ES-I3 (cell line): ENCODE measurements at regions not wholly inside any gene's neighbourhood (a gene's known extent, or its start where the extent isn't known, plus 50 kb on each side); places are given as distances from the start of the nearest gene placed in this dataset.

Experiments
- H3K36me3 ChIP-seq: 2 replicates; pipeline ENCODE4 v1.6.1; 2013; ENCODE audit warnings: mild to moderate bottlenecking, low read length, control low read depth, moderate library complexity; ENCODE audit not compliant: insufficient read depth
- H3K4me1 ChIP-seq: 2 replicates; pipeline ENCODE4 v1.6.1; 2013; ENCODE audit warnings: mild to moderate bottlenecking, control low read depth, low read length; ENCODE audit not compliant: insufficient read depth
- H3K9ac ChIP-seq: 2 replicates; pipeline ENCODE4 v1.6.1; 2013; ENCODE audit warnings: low read depth, mild to moderate bottlenecking, low read length, moderate library complexity
- H3K9me3 ChIP-seq: 2 replicates; pipeline ENCODE4 v1.6.1; 2013; ENCODE audit warnings: mild to moderate bottlenecking, low read length, moderate library complexity; ENCODE audit not compliant: control insufficient read depth, insufficient read depth

DNA sequence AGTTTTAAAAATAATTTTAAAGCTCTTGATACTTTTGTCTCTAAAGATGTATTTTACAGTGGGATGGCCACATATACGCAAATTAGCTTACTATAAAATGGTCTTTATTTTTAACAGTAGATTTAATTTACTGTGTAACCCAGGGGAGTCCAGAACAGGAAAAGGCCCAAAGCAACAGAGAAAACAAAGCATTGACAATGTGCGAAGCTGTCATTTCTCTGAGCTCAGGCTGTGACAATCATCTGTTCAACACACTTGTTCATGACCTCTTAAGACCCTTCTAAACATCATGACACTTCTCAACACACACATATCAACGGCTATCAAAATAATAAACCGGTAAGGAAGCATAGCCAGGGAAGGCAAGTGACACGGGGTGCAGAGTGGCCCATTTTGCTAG is 499.6 kb upstream of the MPDZ start:
- Histone ChIP-seq H3K9ac (no peak overlapping the region), H3K4me1 (no peaks in the 10 kb centered on the region), H3K9me3 (no peaks in the 10 kb centered on the region), H3K36me3 (no peaks in the 10 kb centered on the region)

DNA sequence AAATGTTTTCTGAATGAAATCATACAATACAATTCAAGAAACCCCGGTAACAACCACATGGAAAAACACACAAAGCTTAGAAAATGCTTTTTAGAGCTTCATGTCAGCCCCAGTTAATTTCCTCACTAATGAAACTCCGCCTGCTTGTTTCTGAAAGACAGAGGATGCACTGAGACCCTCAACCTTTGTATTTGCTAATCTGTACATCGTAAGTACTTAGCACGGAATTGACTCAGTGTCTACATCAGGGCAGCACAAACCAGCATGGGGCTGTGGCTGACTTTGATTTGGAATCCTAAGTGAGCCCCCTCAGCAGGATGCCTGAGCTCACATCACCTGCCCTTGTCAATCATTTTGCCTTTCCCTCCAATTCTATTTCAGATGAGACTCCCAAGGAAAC is 499.1 kb upstream of the MPDZ start:
- H3K9ac ChIP-seq: no peak overlapping the region
- H3K36me3 ChIP-seq: no peaks in the 10 kb centered on the region
- H3K9me3 ChIP-seq: no peaks in the 10 kb centered on the region

DNA sequence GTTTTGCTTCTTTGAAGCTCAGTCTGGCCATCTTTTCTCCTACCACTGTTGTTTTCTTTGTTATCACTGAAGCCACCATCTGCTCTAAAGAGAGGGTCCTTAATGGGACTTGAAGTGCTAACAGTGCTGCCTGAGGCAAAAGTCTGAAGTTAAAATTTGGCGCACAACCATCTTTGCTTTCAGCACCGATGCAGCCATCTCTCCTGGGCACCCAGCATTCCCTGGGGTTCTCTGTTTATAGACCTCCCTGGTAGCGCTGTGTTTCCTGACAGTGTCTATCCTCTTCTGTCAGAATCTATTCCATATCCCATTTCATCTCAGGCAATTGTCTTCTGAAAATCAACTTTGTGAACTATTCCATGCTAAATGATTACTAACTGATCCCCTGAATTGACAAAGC is 491.5 kb upstream of the MPDZ start:
- H3K9ac ChIP-seq: no peak overlapping the region
- H3K9me3 ChIP-seq: no peaks in the 10 kb centered on the region
- H3K4me1 ChIP-seq: no peaks in the 10 kb centered on the region
- no peaks in the 10 kb centered on the region for H3K36me3 ChIP-seq

More for the DNA sequence above, 499.1 kb upstream of the MPDZ start:
- H3K4me1 ChIP-seq: no peaks in the 10 kb centered on the region

DNA sequence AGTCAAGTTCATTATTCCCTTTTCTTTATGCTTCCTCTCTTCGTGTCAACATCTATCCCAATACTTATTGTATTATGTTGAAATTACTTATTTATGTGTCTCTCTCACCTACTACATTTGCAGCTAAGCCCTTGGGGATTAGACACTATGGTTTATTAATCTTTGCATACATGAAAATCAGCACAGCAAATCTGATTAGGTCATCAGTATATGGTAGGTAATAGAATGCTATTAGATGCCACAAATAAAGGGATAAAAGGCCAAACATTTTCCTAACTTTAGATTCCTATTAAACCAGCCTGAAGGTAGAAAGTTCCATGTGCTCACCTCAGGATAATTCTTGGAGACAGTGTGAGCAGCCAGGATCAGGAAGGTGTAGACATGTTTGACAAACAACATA is 490.1 kb upstream of the MPDZ start:
- Histone ChIP-seq H3K36me3 (no peaks in the 10 kb centered on the region), H3K9me3 (no peaks in the 10 kb centered on the region), H3K9ac (no peak overlapping the region), H3K4me1 (no peaks in the 10 kb centered on the region)

DNA sequence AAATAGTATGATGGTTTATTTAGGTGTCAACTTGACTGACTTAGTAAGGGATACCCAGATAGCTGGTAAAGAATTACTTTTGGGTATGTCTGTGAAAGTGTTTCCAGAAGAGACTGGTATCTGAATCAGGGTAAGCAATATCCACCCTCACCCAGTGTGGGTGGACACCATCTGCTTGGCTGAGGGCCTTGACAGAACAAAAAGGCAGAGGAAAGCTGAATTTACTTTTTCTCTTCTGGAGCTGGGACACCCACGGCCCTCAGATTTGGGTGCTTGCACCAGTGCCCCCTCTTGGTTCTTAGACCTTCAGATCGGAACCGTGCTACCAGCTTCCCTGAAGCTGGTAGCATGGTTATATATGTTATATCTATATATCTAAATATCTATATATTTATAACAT is 489.5 kb upstream of the MPDZ start:
- H3K9me3 ChIP-seq: no peaks in the 10 kb centered on the region
- no peaks in the 10 kb centered on the region for H3K4me1 ChIP-seq
- H3K9ac ChIP-seq: no peak overlapping the region
- H3K36me3 ChIP-seq: no peaks in the 10 kb centered on the region

DNA sequence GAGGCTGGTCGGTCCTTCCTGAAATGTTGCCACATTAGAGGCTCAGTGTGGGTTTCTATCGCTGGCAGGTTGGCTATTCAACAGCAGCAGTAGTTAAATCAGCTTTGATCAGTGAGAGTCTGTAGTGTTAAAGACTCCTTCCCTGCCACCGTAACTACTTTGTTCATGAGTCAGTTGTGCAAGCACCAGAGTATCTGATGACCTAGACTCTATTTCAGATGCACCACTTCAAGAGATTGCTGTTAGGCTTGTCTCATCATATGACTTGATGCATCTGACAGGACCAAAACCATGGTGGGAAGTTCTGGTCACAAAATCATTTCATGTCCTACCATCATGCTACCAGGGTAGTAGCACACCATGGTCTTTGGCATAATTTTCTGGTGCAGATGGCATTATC is 482.7 kb upstream of the MPDZ start:
- Histone ChIP-seq H3K36me3 (no peaks in the 10 kb centered on the region), H3K9me3 (no peaks in the 10 kb centered on the region), H3K9ac (no peak overlapping the region), H3K4me1 (no peaks in the 10 kb centered on the region)

DNA sequence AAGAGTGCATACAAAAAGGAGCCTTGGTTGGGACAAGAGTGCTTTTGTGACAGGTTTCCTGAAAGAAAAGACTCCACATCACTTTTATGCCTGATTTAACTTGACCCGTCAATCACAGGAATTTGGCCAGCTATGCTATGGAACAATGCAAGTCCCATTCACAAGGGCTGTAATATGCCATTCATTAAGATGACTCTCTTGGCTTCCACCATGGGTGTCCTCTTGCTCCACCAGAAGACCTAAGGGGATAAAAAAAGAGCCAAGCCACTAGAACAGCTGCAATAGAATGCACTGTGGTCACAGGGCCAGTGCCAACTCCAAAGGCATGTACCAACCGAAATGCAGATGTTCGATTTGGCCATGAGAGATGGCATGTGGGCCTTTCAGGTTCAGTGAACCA is 480.1 kb upstream of the MPDZ start:
- H3K9ac ChIP-seq: no peak overlapping the region
- H3K36me3 ChIP-seq: no peaks in the 10 kb centered on the region
- no peaks in the 10 kb centered on the region for H3K9me3 ChIP-seq
- no peaks in the 10 kb centered on the region for H3K4me1 ChIP-seq

DNA sequence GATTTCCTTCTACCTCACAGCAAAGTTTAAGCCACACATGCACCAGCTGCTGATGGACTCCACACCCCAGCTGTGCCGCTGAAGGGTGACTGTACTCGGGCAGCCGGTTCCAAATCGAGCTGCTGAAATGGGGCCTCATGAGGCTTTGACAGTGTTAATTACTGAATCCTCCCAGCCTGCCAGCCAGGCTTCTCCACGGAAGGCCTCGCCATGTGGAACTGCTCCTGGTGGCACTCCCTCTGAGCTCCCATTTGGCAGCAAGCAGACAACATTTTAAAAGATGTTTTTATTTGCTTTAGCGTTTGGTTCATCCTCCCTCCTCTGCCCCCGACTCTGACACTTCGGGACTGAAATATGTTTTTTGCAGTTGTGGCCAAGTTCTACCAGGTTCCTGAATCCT is 479.4 kb upstream of the MPDZ start:
- H3K9me3 ChIP-seq: no peaks in the 10 kb centered on the region
- H3K4me1 ChIP-seq: no peaks in the 10 kb centered on the region
- H3K36me3 ChIP-seq: no peaks in the 10 kb centered on the region
- H3K9ac ChIP-seq: no peak overlapping the region

DNA sequence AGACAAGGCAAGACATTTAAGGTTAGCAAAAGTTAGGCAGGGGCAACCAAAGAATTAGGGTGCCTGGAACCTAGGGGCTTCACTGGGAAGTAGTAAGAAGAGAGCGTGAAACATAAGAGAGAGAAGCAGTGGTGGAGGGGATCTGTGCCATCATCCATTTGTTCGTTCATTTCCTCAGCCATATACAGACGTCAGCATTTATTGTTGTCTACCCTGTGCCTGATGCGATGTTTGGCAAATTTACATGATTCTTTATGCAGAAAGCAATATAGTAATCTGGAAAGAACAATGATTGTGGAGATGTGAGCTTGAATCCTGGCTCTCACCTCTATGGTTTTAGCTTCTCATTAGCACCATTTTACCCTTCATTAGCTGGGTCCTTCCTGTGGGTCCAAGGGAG is 477.5 kb upstream of the MPDZ start:
- Histone ChIP-seq H3K4me1 (no peaks in the 10 kb centered on the region), H3K9ac (no peak overlapping the region), H3K36me3 (no peaks in the 10 kb centered on the region), H3K9me3 (no peaks in the 10 kb centered on the region; the same call in 1 of the 2 replicates)

DNA sequence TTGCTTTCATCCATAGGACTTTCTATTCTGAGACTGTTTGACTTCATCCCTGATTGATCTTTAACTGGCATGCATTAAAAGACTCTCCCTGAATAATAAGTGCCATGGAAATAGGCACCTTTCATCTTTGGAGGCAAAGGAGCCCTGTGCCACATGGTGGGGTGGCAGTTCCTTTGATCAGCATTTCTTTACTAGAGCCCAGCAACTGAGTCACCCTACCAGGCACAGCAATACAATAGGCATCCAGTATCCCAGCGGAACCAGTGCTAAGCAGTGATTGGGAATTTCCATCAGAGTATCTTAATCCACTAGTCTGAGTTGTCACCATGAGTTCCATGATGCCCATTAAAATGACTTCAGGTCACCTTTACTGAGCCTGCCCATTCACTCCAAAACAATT is 476.1 kb upstream of the MPDZ start:
- Histone ChIP-seq H3K9ac (no peak overlapping the region), H3K9me3 (no peaks in the 10 kb centered on the region; the same call in 1 of the 2 replicates), H3K36me3 (no peaks in the 10 kb centered on the region), H3K4me1 (no peaks in the 10 kb centered on the region)

DNA sequence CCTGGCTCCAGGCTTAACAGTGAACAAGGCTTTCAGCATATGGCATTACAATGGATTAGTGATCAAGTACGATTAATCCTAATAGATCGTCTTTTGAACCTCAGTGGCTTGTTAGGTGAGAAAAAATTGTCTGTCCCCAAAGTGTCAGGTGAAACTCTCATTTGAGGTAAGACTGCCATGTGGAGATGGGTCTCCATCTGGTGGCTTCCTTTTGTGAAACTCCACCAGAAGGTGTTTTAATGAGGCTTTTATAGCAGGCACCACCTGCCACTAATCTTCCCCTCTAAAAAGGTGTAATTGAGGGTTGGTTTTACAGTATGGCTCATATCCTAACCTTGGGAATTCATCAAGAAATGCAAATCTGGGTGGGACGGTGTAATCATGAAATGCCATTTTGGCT is 471.1 kb upstream of the MPDZ start:
- Histone ChIP-seq H3K9me3 (no peaks in the 10 kb centered on the region; the same call in 1 of the 2 replicates), H3K36me3 (no peaks in the 10 kb centered on the region), H3K4me1 (no peaks in the 10 kb centered on the region), H3K9ac (no peak overlapping the region)

DNA sequence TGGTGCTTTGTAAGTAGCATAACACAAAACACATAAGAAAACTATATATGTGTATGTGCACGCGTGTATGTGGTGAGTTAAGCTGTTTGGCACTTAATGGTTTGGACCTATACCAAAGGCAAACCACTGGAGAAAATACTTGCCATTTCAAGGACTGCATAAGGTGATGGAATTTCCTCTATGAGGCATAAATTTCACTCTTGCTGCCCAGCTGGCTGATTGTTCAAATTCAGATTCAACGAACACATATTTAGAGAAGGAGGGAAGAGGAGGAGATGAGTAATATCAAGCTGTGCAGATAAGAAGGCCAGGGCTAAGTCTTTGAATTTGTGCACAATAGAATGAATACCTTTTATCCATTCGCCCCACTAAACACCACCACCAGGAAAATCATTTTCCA is 470.6 kb upstream of the MPDZ start:
- no peaks in the 10 kb centered on the region for H3K36me3 ChIP-seq
- H3K4me1 ChIP-seq: no peaks in the 10 kb centered on the region
- no peaks in the 10 kb centered on the region; the same call in 1 of the 2 replicates for H3K9me3 ChIP-seq
- H3K9ac ChIP-seq: no peak overlapping the region

DNA sequence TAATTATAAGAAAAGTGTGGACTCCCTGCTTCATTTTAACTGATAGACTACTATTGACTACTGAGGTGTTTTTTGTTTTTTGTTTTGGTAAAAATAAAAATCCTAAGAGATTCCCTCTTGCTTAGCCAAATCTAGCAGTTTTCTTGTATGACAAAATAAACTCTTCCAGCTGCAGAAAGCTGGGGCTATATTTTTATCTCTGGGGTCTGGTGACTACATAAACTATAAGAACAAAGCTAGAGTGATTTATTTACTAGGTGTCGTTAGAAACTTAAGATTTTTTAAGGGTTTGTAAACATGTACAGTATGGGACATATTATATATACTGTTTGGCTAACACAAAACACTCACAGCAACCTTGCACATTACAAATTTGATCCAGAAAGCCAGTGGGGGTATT is 467.4 kb upstream of the MPDZ start:
- no peaks in the 10 kb centered on the region for H3K4me1 ChIP-seq
- H3K9ac ChIP-seq: no peak overlapping the region
- H3K36me3 ChIP-seq: no peaks in the 10 kb centered on the region
- no peaks in the 10 kb centered on the region; the same call in 1 of the 2 replicates for H3K9me3 ChIP-seq

DNA sequence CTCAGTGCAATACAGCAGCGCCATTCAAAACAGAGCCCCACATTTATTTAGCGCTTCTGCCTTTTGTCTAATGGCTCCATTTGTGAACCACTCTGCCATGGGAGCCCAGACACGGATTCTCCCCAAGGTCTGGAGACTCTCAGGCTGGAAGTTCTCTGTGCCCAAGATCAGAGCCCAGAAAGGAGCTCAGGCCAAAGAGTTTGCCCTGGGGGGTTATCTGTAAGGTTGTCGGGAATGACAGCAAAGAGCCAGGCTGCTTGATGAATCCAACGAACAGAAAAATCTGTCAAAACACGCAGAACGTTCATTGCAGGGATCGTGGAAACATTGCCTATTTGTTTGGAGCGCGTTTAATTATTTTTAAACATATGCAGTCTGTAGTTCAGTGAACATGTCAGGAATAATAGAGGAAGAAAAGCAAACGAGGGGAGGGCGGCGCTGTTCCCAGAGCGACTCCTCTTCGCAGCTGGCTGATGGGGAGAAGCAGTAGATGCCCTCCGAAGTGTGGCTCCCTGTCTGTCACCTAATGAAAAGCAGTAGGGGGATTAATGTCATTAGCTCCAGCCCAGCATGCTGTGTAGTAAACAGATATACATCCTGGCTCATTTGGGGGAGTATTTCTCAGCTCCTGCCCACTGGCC is 464.9 kb upstream of the MPDZ start:
- H3K36me3 ChIP-seq: no peaks in the 10 kb centered on the region
- H3K4me1 ChIP-seq: no peaks in the 10 kb centered on the region
- H3K9me3 ChIP-seq: no peaks in the 10 kb centered on the region
- no peak overlapping the region for H3K9ac ChIP-seq

DNA sequence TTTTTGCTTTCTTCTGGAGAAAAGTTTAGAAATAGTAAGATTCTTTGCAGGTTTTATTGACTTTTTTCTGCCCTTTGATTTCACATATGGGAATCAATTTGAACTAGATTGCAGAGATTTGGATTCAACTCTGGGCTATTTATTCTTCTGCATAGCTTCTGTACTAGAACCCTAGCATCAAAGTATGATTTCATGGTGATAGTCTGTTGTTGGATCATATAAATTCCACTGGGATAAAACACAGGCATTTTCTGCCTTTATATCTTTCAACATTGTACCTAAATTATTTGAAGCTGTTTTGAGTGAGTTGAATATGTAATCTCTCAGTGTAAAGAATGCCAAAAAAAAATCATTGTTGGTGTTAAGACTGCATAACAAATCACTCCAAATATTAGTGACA is 458.4 kb upstream of the MPDZ start:
- Histone ChIP-seq H3K36me3 (no peaks in the 10 kb centered on the region), H3K4me1 (no peaks in the 10 kb centered on the region), H3K9me3 (no peaks in the 10 kb centered on the region), H3K9ac (no peak overlapping the region)

DNA sequence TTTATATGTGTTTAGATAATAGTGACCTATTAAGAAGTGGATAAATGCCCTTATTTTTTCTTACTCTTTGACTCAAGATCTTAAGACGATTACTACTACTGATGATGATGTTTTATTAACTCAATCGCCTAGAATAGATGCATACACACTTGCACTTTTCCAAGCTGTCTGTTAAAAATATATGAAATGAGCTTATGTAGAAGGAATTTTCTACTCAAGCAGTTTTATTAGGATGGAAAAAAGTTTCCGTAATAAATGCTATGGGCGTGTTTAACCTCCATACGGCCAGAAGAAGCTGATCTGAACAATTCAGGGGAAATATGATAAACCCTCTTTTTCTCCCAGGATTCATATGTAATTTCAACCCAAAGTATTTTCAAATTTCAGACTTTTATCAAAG is 455.7 kb upstream of the MPDZ start:
- Histone ChIP-seq H3K4me1 (no peaks in the 10 kb centered on the region), H3K9ac (no peak overlapping the region), H3K36me3 (no peaks in the 10 kb centered on the region), H3K9me3 (no peaks in the 10 kb centered on the region)
